Occipital lobe (tissue), 1 donor: ENCODE measurements at regions not wholly inside any gene's neighbourhood (a gene's known extent, or its start where the extent isn't known, plus 50 kb on each side); places are given as distances from the start of the nearest gene placed in this dataset. TPM values are rescaled to one million over a fixed set of nuclear protein-coding genes. Genes with fewer than 3 reads are reported as not detected.

Experiments used
- small RNA-seq: library from RNA; depleted of rRNA; stranded (forward); fragments of <200 nt; gene quantifications from one replicate; pipeline ENCODE3, GENCODE V24; 2014

Small RNAs in the stretch of these regions (small RNA-seq; reads per million reads assigned to genes)
- not detected for gene AC245452.3
- not detected for gene AC245517.3
- not detected for gene AC245517.5
- not detected for gene IGLVIV-59
